ENCODE measurements at regions not wholly inside any gene's neighbourhood (a gene's known extent, or its start where the extent isn't known, plus 50 kb on each side); places are given as distances from the start of the nearest gene placed in this dataset.

GRCh38 chr22:48849963-48850657 is 977.6 kb downstream of the BRD1 start:
- TF ChIP-seq, protein P1, sequence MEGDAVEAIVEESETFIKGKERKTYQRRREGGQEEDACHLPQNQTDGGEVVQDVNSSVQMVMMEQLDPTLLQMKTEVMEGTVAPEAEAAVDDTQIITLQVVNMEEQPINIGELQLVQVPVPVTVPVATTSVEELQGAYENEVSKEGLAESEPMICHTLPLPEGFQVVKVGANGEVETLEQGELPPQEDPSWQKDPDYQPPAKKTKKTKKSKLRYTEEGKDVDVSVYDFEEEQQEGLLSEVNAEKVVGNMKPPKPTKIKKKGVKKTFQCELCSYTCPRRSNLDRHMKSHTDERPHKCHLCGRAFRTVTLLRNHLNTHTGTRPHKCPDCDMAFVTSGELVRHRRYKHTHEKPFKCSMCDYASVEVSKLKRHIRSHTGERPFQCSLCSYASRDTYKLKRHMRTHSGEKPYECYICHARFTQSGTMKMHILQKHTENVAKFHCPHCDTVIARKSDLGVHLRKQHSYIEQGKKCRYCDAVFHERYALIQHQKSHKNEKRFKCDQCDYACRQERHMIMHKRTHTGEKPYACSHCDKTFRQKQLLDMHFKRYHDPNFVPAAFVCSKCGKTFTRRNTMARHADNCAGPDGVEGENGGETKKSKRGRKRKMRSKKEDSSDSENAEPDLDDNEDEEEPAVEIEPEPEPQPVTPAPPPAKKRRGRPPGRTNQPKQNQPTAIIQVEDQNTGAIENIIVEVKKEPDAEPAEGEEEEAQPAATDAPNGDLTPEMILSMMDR (IDR thresholded peaks at IDR 0.05; ENCODE audit: control insufficient read depth, insufficient read depth, low read depth, low read length, missing control alignments) = no peak
- no peak for DNase-seq (ENCODE audit: low read depth)
- no peak overlapping the region for H3K4me3 ChIP-seq (ENCODE audit: control insufficient read depth, low read depth, low read length)

DNA sequence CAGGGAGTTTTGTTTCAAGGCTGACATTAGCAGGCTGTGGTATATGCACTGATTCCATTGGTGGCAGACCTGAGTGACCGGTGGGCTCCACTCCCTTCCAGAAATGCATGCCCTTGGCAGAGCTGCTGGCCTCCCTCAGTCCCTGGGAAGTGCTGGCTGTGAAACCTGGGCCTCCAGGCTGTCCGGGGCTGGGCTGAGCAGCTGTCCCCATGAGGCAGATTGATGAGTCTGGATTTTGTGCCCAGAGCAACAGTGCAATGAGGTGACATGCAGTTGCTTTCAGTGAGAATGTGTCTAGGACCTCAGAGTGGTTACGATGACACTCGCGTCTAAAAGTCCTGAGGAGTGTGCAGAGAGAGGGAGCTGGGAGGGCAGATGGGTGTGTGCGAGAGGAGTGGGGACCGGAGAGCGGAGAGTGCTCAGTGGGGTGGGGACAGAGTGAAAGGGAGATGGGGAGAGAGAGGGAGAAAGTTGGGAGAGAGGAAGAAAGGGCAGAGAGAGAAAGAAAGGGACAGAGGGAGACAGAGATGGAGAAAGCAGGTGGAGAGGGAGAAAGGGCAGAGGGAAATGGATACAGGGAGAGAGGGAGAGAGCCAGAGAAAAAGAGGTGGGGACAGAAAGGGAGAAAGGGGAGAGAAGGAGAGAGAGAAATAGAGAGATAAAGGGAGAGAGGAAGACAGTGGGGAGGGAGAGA is 978.3 kb downstream of the BRD1 start:
- DNase-seq (ENCODE audit: low read depth) = no peak
- TF ChIP-seq, protein P1 (IDR thresholded peaks at IDR 0.05; ENCODE audit: control insufficient read depth, insufficient read depth, low read depth, low read length, missing control alignments) = no peak

DNA sequence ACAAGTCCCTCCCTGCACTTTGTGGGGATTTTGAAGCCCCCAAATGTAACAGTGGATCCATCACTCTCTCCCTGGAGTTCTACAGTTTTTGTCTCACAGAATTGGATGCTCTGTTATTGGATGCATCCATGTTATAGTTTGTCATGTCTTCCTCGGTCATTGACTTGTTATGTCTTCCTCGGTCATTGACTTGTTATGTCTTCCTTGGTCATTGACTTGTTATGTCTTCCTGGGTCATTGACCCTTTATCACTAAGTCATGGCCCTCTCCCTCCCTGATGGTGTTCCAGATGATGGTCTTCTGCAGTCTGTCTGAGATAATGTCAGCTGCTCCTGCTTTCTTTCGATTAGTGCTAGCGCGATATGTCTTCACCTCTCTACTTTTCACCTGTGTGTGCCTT is 981.5 kb downstream of the BRD1 start:
- DNase-seq (ENCODE audit: low read depth) = no peak
- TF ChIP-seq, protein P1 (IDR thresholded peaks at IDR 0.05; ENCODE audit: control insufficient read depth, insufficient read depth, low read depth, low read length, missing control alignments) = no peak
- H3K4me3 ChIP-seq (ENCODE audit: control insufficient read depth, low read depth, low read length) = no peak overlapping the region

More for the DNA sequence above, 978.3 kb downstream of the BRD1 start:
- H3K4me3 ChIP-seq (ENCODE audit: control insufficient read depth, low read depth, low read length) = no peak overlapping the region

GRCh38 chr22:48845356-48845936 is 982.2 kb downstream of the BRD1 start:
- DNase-seq (ENCODE audit: low read depth) = no peak
- TF ChIP-seq, protein P1 (IDR thresholded peaks at IDR 0.05; ENCODE audit: control insufficient read depth, insufficient read depth, low read depth, low read length, missing control alignments) = no peak
- no peak overlapping the region for H3K4me3 ChIP-seq (ENCODE audit: control insufficient read depth, low read depth, low read length)

- TF ChIP-seq, protein P1 (IDR thresholded peaks at IDR 0.05; ENCODE audit: control insufficient read depth, insufficient read depth, low read depth, low read length, missing control alignments) = no peak
- no peak for DNase-seq (ENCODE audit: low read depth)
- H3K4me3 ChIP-seq (ENCODE audit: control insufficient read depth, low read depth, low read length) = no peak overlapping the region
Measured at GRCh38 chr22:48844056-48844675, 983.5 kb downstream of the BRD1 start.

DNA sequence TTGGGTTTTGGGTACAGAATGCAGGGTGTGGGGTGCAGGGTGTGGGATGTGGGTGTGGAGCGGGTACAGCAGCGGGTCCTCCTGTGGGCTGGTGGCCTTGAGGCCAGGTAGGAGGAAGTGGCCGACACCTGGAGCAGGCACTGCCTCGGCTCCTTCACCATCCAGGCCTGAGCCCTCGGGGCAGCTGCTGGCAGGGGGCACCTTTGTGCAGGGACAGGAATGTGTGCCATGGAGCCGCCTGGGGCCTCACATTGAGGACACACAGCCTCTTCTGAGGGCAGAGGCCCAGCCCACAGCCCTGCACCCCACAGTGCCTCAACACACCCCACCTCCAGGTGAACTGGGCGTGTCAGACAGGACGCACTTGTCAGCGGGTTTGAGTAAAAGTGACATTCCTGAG is 984.0 kb downstream of the BRD1 start:
- TF ChIP-seq, protein P1 (IDR thresholded peaks at IDR 0.05; ENCODE audit: control insufficient read depth, insufficient read depth, low read depth, low read length, missing control alignments) = no peak
- H3K4me3 ChIP-seq (ENCODE audit: control insufficient read depth, low read depth, low read length) = no peak overlapping the region
- no peak for DNase-seq (ENCODE audit: low read depth)

Measured in AG09309 (cell line).